ELF-1 (cell line): ENCODE measurements at regions not wholly inside any gene's neighbourhood (a gene's known extent, or its start where the extent isn't known, plus 50 kb on each side); places are given as distances from the start of the nearest gene placed in this dataset.
"Not testable (repeated sequence)": the region's sequence is repeated elsewhere in the genome, so short reads cannot be mapped to it uniquely, and the experiment has no call there.

Experiments used
- DNase-seq: peaks from one replicate; pipeline ENCODE4 v3.0.0-alpha.2; 2016; ENCODE audit warnings: low read depth, low spot score

DNA sequence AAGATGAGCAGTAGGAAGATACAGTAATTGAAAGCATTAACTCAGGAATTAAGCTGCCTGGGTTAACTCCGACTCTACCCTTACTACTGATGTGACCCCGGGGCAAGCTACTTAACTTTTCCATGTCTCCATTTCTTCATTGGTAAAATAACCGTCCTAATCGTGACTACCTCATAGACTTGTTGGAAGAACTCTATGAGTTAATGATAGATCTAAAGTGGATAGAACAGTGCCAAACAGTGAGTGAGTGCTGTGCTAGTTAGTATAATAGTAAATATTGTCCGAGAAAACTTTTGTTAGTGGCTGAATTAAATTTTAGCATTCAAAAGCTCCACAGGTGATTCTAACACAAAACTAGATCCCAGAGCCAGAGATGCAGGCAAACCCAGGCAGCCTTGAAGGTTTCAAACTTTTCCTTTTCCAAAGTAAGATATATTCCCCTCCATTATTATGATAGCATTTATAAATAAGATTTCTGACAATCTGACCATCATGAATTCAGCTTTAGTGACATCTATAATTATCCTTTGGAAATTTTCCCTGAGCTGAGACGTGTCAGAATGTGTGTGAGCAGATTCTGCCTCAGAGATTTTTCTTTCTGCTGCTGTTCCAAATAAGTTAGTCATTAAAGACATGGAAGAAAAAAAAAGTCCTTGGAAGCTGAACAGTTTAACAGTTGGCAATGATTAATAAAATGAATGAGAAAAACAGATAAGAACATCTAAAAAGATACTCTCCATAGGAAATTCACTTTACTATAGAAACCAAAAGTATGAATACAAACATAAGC is 369.5 kb downstream of the PRELID2 start:
- DNase-seq, result no peak

- no peak for DNase-seq
Measured at GRCh38 chr5:145464171-145464570, 371.0 kb downstream of the PRELID2 start.

- no peak for DNase-seq
Measured at GRCh38 chr5:145463634-145464033, 371.5 kb downstream of the PRELID2 start.

GRCh38 chr5:145462525-145462924 is 372.6 kb downstream of the PRELID2 start:
- no peak for DNase-seq

GRCh38 chr5:145450286-145450885 is 384.8 kb downstream of the PRELID2 start:
- DNase-seq, result no peak

DNA sequence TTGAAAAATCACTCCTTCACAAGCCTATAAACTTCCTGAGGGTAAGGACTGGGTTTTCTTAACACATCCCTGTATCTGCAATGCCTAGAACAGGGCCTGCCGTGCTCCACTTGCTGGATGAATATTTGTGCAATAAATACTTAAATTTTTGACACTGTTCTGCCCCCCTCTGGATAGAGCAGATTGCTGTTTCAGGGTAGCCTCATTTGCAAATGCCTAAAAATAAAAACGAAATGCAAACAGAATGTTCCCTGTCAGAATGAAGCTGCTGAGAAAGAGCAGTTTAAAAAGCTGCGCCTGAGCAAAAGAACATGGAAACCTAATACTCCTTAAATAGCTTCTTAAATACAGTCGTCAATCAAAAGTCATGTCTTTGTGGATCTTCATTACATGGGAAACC is 385.3 kb downstream of the PRELID2 start:
- no peak for DNase-seq

DNA sequence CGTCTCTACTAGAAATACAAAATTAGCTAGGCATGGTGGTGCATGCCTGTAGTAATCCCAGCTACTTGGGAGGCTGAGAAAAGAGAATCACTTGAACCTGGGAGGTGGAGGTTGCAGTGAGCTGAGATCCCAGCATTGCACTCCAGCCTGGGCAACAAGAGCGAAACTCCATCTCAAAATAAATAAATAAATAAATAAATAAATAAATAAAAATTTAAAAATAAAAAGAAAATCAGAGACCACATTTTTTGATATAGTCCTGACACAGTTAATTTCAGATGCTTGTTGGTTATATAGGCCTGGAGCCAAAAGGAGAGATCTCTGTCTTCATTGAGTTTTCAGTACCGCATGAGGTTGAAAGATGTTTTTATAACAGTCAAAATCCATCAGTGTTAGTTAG is 388.3 kb downstream of the PRELID2 start:
- not testable (repeated sequence) for DNase-seq

GRCh38 chr5:145446412-145446811 is 388.7 kb downstream of the PRELID2 start:
- no peak for DNase-seq

DNA sequence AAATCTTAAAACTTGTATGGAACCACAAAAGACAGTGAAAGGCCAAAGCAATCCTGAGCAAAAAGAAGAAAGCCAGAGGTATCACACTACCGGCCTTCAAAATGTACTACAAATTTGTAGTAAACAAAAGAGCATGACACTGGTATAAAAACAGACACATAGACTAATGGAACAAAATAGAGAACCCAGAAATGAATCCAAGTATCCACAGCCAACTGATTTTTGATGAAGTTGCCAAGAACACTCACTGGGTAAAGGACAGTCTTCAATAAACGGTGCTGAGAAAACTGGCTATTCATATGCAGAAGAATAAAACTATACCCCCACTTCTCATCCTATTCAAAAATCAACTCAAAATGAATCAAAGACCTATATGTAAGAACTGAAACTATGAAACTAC is 390.1 kb downstream of the PRELID2 start:
- DNase-seq, result no peak

DNA sequence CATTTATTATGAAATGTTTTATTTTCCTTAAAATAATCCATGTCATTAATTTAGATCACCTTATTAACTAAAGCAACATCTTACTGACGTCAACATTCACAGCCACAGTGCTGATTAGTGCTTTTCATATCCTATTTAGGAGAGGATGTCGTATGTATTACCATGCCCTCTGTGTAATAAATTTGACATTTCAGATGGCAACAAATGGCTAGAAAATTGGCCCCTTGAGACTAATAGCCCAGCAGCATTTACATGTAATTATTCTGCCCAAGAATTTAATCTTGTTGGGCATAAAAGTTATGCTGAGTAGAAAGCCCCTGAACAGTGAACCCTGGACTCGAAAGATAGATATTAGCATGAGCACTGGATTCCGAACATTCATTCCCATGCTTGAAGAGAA is 391.2 kb downstream of the PRELID2 start:
- no peak for DNase-seq

DNA sequence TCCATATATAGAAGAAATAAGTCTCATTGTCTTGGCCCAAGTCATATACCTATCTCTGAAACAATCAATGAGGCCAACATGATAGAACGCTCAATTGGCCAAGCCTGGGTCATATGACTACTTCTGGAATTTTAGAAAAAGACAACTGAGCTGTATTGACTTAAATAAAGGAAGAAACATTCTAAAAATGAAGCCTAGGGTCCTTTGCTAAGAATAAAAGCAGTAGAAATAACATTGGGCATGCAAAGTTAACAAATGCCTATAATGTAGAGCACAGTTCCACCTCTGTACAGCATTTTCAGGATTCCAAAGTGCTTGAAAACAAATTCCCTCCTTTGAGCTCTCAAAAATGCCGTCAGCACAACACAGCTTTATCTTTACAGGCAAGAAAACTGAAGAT is 391.8 kb downstream of the PRELID2 start:
- DNase-seq, result no peak

- DNase-seq, result not testable (repeated sequence)
Measured at GRCh38 chr5:145442661-145443060, 392.5 kb downstream of the PRELID2 start.

- no peak for DNase-seq
Measured at GRCh38 chr5:145441228-145441627, 393.9 kb downstream of the PRELID2 start.

DNA sequence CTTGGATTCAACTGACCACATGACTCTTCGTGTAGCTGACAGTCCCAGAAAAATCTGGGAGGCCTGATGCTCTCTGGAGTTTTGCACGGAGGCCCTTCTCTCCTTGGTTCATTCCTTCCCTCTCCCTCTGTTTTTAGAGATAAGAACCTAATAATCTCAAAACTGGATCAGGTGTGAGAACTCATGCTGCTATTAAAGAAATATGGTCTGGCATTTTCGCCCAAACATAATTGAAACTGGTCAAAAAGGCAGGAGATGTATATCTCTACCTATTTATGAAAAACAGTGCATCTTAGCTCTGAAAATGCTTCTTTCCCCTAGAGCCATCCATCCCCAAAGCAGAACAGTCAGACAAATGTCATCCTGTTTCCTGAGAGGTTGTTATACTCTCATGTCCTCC is 397.5 kb downstream of the PRELID2 start:
- DNase-seq, result no peak

- no peak for DNase-seq
Measured at GRCh38 chr5:145433077-145433476, 402.1 kb downstream of the PRELID2 start.

GRCh38 chr5:145429170-145429569 is 406.0 kb downstream of the PRELID2 start:
- DNase-seq, result no peak

- no peak for DNase-seq
Measured at GRCh38 chr5:145408048-145408341, 427.1 kb downstream of the PRELID2 start.

- DNase-seq, result no peak
Measured at GRCh38 chr5:145407300-145408047, 427.7 kb downstream of the PRELID2 start.

GRCh38 chr5:145403992-145404391 is 431.1 kb downstream of the PRELID2 start:
- DNase-seq, result no peak

DNA sequence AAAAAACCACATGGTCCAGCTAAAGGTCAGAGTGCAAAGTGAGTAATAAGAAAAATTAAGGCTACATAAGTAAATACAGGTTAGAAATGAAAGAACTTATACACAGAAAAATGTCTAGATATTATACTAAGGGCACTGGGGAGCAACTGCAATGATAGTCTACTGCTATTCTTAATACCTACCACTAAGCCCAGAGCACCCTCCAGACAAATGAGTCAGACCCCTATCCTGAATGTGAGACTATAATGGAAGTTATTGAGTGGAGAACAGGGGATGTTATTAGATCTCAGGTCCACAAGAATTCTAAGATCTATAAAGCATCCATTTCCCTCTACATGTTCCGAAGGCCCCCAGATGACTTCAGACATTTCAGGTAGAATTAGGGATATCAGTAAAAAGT is 438.3 kb downstream of the PRELID2 start:
- no peak for DNase-seq

DNA sequence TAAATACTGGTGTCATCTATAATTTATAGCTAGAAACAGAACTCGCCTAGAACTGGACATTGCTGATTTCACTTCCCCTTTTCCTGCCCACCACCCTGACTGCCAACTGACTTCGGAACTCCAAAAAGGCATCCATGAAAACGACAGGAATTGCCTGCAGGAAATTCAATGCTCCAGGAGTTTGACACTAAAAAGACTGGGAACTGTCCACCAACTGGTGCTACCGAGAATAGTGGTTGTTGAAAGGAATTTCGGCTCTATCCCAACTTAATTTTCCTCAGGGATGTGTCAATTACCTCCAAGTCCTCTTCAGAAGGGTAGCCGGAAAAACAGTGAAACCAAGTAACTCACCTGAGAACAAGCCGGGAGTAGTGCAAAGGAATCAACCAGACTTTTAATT is 440.0 kb downstream of the PRELID2 start:
- not testable (repeated sequence) for DNase-seq

DNA sequence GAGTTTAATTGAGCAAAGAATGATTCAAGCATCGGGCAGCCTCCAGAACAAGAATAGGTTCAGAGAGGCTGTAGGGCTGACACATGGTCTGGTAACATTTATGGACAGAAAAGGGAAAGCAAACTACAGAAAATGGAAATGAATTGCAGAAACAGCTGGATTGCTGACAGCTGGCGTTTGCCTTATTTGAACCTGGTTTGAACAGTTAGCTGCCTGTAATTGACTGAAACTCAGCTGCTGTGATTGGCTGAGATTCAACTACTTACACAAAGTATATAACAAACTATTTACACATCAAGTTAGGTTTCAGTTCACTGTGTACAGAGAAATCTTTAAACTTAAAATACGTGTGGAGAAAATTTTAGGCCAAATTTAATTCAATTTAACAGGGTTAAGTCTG is 441.7 kb downstream of the PRELID2 start:
- DNase-seq, result no peak

GRCh38 chr5:145389047-145389446 is 446.1 kb downstream of the PRELID2 start:
- no peak for DNase-seq
